HG02852 (cell line): ENCODE measurements at regions not wholly inside any gene's neighbourhood (a gene's known extent, or its start where the extent isn't known, plus 50 kb on each side); places are given as distances from the start of the nearest gene placed in this dataset.
"Not testable (repeated sequence)": the region's sequence is repeated elsewhere in the genome, so short reads cannot be mapped to it uniquely, and the experiment has no call there.

Experiments
- ATAC-seq: cut with Tn5 transposase; IDR thresholded peaks from one replicate; pipeline ENCODE4 v1.9.1; 2021; ENCODE audit warnings: mild to moderate bottlenecking, moderate library complexity; ENCODE audit not compliant: unreplicated experiment

GRCh38 chr3:125791021-125791420 is 178.0 kb upstream of the ROPN1B start:
- ATAC-seq: not testable (repeated sequence)

- ATAC-seq: not testable (repeated sequence)
Observed at GRCh38 chr3:125810010-125810409, 159.0 kb upstream of the ROPN1B start.

- not testable (repeated sequence) for ATAC-seq
Observed at GRCh38 chr3:125822175-125822574, 146.8 kb upstream of the ROPN1B start.

GRCh38 chr3:125831005-125831750 is 137.8 kb upstream of the ROPN1B start:
- not testable (repeated sequence) for ATAC-seq

GRCh38 chr3:125835562-125835961 is 133.4 kb upstream of the ROPN1B start:
- ATAC-seq: not testable (repeated sequence)

GRCh38 chr3:125836011-125836551 is 132.9 kb upstream of the ROPN1B start:
- ATAC-seq: not testable (repeated sequence)

GRCh38 chr3:125836786-125837185 is 132.2 kb upstream of the ROPN1B start:
- not testable (repeated sequence) for ATAC-seq

- not testable (repeated sequence) for ATAC-seq
Observed at GRCh38 chr3:125838857-125839256, 130.1 kb upstream of the ROPN1B start.

GRCh38 chr3:125840465-125840864 is 128.5 kb upstream of the ROPN1B start:
- ATAC-seq: not testable (repeated sequence)

- not testable (repeated sequence) for ATAC-seq
Observed at GRCh38 chr3:125847966-125848365, 121.0 kb upstream of the ROPN1B start.

- not testable (repeated sequence) for ATAC-seq
Observed at GRCh38 chr3:125855006-125855405, 114.0 kb upstream of the ROPN1B start.

GRCh38 chr3:125860547-125860946 is 108.4 kb upstream of the ROPN1B start:
- ATAC-seq: not testable (repeated sequence)

- ATAC-seq: not testable (repeated sequence)
Observed at GRCh38 chr3:125862841-125863254, 106.1 kb upstream of the ROPN1B start.

- not testable (repeated sequence) for ATAC-seq
Observed at GRCh38 chr3:125864532-125864931, 104.4 kb upstream of the ROPN1B start.

- ATAC-seq: not testable (repeated sequence)
Observed at GRCh38 chr3:125886006-125886405, 83.0 kb upstream of the ROPN1B start.

GRCh38 chr3:125899181-125899580 is 69.8 kb upstream of the ROPN1B start:
- ATAC-seq: not testable (repeated sequence)

GRCh38 chr3:125901473-125901872 is 67.5 kb upstream of the ROPN1B start:
- ATAC-seq: not testable (repeated sequence)

GRCh38 chr3:125903780-125904455 is 65.1 kb upstream of the ROPN1B start:
- ATAC-seq: not testable (repeated sequence)

GRCh38 chr3:125907279-125907678 is 61.7 kb upstream of the ROPN1B start:
- not testable (repeated sequence) for ATAC-seq

- not testable (repeated sequence) for ATAC-seq
Observed at GRCh38 chr3:125910851-125911250, 58.1 kb upstream of the ROPN1B start.

- ATAC-seq: not testable (repeated sequence)
Observed at GRCh38 chr3:125914608-125915436, 54.2 kb upstream of the ROPN1B start.
